GM12878 (cell line): ENCODE measurements at regions not wholly inside any gene's neighbourhood (a gene's known extent, or its start where the extent isn't known, plus 50 kb on each side); places are given as distances from the start of the nearest gene placed in this dataset.

Experiments used
- ATAC-seq: fragments of 200-7000 bp; cut with Tn5 transposase; 3 replicates; pipeline ENCODE4 v1.9.1; 2020; ENCODE audit warnings: mild to moderate bottlenecking, moderate library complexity
- BruUV-seq: library from RNA; stranded (reverse); fragments of 400-500 nt; replicated peaks from 2 replicates; lab custom pipeline; 2021; lab: Mats Ljungman, UMichigan
- CTCF ChIA-PET: fragments of 300-600 bp; sonication (Branson Sonifier 250); formaldehyde crosslinking; extraction: SDS; loops from one replicate; lab custom pipeline; 2021; ENCODE audit warnings: inconsistent platforms; lab: Yijun Ruan, JAX
- POLR2A ChIA-PET: fragments of 350-600 bp; formaldehyde crosslinking; extraction: SDS; loops from one replicate; lab custom pipeline; 2021; ENCODE audit warnings: inconsistent platforms; lab: Charles Lee
- RAD21 ChIA-PET: fragments of 300-600 bp; sonication (Branson Sonifier 250); formaldehyde crosslinking; loops from one replicate; lab custom pipeline; 2023; ENCODE audit warnings: antibody characterized with exemption; ENCODE audit not compliant: unreplicated experiment; lab: Charles Lee
- SMC1A ChIA-PET: fragments of 300-600 bp; sonication (Branson Sonifier 250); formaldehyde crosslinking; loops from one replicate; lab custom pipeline; 2023; ENCODE audit not compliant: unreplicated experiment, uncharacterized antibody; lab: Charles Lee
- DNase-seq: peaks from one replicate; pipeline ENCODE4 v3.0.0-alpha.2; 2011; ENCODE audit warnings: low read depth, low spot score
- FAIRE-seq: peaks from 3 replicates; lab custom pipeline; 2011; peaks lifted over from hg19 to GRCh38; lab: Jason Lieb, UNC
- H2AFZ ChIP-seq: 2 replicates; pipeline ENCODE4 v1.6.0; 2011; ENCODE audit warnings: low read depth, low read length, control low read depth; ENCODE audit not compliant: control insufficient read depth
- H3K27ac ChIP-seq: 2 replicates; pipeline ENCODE4 v1.5.1; 2011; ENCODE audit warnings: control low read depth; ENCODE audit not compliant: control insufficient read depth, insufficient read depth
- H3K27me3 ChIP-seq, 2 experiments: replicated peaks in 1 of 2; 2 replicates each; pipeline versions ENCODE4 v1.6.0 to v1.6.1; 2011; ENCODE audit warnings: low read length in 1 of 2; ENCODE audit not compliant: control insufficient read depth in 2 of 2, insufficient read depth in 2 of 2
- H3K36me3 ChIP-seq, 2 experiments: 2 replicates each; pipeline ENCODE4 v1.5.1; 2011; ENCODE audit warnings: low read length in 1 of 2; ENCODE audit not compliant: control insufficient read depth in 2 of 2, insufficient read depth in 2 of 2
- H3K4me1 ChIP-seq: 2 replicates; pipeline ENCODE4 v1.6.1; 2011; ENCODE audit warnings: mild to moderate bottlenecking, low read length, moderate library complexity, mixed read lengths; ENCODE audit not compliant: control insufficient read depth, insufficient read depth
- H3K4me2 ChIP-seq: 2 replicates; pipeline ENCODE4 v1.6.0; 2011; ENCODE audit warnings: control low read depth; ENCODE audit not compliant: control insufficient read depth, insufficient read depth
- H3K4me3 ChIP-seq: fragments of 200-600 bp; sonication (generic); 2 replicates; pipeline ENCODE4 v1.5.1; 2016
- H3K79me2 ChIP-seq: 2 replicates; pipeline ENCODE4 v1.6.0; 2011; ENCODE audit warnings: low read length; ENCODE audit not compliant: control insufficient read depth, insufficient read depth
- H3K9ac ChIP-seq: 2 replicates; pipeline ENCODE4 v1.8.0; 2011; ENCODE audit warnings: low read length, control low read depth, mixed read lengths; ENCODE audit not compliant: control insufficient read depth, insufficient read depth
- H3K9me3 ChIP-seq: replicated peaks from 3 replicates; pipeline ENCODE4 v1.5.1; 2011; ENCODE audit warnings: mild to moderate bottlenecking, low read length; ENCODE audit not compliant: control insufficient read depth, insufficient read depth
- H4K20me1 ChIP-seq: 2 replicates; pipeline ENCODE4 v1.6.0; 2011; ENCODE audit not compliant: control insufficient read depth, insufficient read depth
- EGR1 ChIP-seq, 2 experiments: IDR thresholded peaks; 1 replicate in 1 of 2; 2 replicates in 1 of 2; pipeline ENCODE4 v1.6.1; 2011 to 2012; ENCODE audit warnings: low read depth in 2 of 2, low read length in 2 of 2, borderline replicate concordance in 1 of 2, mild to moderate bottlenecking in 1 of 2, moderate library complexity in 1 of 2
- FOS ChIP-seq: IDR thresholded peaks from 3 replicates; pipeline ENCODE4 v1.6.1; 2011; ENCODE audit warnings: borderline replicate concordance; ENCODE audit not compliant: insufficient read length; ENCODE audit errors: extremely low read depth
- IKZF2 ChIP-seq, 2 experiments: fragments of 450-650 bp; IDR thresholded peaks; 2 replicates each; pipeline ENCODE4 v1.6.1; 2017; ENCODE audit warnings: mild to moderate bottlenecking in 2 of 2, moderate library complexity in 2 of 2
- IRF4 ChIP-seq: IDR thresholded peaks from 2 replicates; pipeline ENCODE4 v1.6.1; 2011; ENCODE audit warnings: low read depth, low read length
- JUNB ChIP-seq: IDR thresholded peaks from 2 replicates; pipeline ENCODE4 v1.6.1; 2016; ENCODE audit warnings: antibody characterized with exemption, mild to moderate bottlenecking
- TCF7 ChIP-seq: IDR thresholded peaks from 2 replicates; pipeline ENCODE4 v1.6.1; 2014; ENCODE audit warnings: antibody characterized with exemption, borderline replicate concordance
- USF1 ChIP-seq: IDR thresholded peaks from 2 replicates; pipeline ENCODE4 v1.6.1; 2011; ENCODE audit warnings: borderline replicate concordance, low read depth, mild to moderate bottlenecking, moderate library complexity, mixed read lengths, low read length; ENCODE audit not compliant: insufficient read depth; ENCODE audit errors: extremely low read length
- ZBED1 ChIP-seq: IDR thresholded peaks from 2 replicates; pipeline ENCODE4 v1.6.1; 2016; ENCODE audit warnings: borderline replicate concordance
- ZNF207 ChIP-seq: fragments of 450-650 bp; IDR thresholded peaks from 2 replicates; pipeline ENCODE4 v1.6.1; 2014; ENCODE audit warnings: antibody characterized with exemption, mild to moderate bottlenecking, borderline replicate concordance
- WGBS: methylation state at CpG from one replicate; pipeline ENCODE4 v1.1.6; 2016; ENCODE audit warnings: low lambda C conversion rate; ENCODE audit not compliant: insufficient replicate concordance, insufficient coverage; ENCODE audit errors: missing lambda C conversion rate; 5-methylcytosine and 5-hydroxymethylcytosine counted together
- in situ Hi-C: fragments of 300-500 bp; cut with MboI; formaldehyde crosslinking; loops from 9 replicates; pipeline ENCODE4 v1.14.3; 2018; ENCODE audit warnings: mixed read lengths
- intact Hi-C: fragments of 100-400 bp; cut with micrococcal nuclease; formaldehyde crosslinking; loops from one replicate; pipeline ENCODE4 v1.14.2; 2022; ENCODE audit not compliant: unreplicated experiment
- TF ChIP-seq, protein P1 (sequence below): IDR thresholded peaks from 2 replicates; pipeline ENCODE4 v1.6.1; 2012; ENCODE audit warnings: low read depth, low read length, improper control_type of control experiment

DNA sequence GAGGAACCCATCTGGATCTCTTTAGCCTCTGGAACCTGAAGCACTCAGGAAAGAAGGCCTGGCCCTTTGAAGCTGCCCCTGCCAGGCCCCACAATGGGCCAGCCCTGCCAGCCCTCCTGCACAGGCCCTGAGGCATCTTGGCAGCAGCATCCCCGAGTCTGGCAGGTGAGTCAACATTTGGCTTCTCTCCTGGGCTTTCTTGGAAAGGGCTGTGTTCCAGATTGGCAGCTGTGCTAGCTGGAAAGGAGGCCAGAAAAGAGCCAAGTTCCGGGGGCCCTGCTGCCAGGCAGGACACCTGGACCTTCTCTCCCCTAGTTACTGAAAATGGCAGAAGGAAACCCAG, 187.2 kb downstream of the SHQ1 start:
- H3K79me2 ChIP-seq: no peaks in the 10 kb centered on the region
- FAIRE-seq (no peak), DNase-seq (no peak)
- in situ Hi-C loops: loop anchor here (10.0 kb wide), 1 partner anchor 424 kb away; no protein-coding TSS in a partner anchor
- CTCF ChIA-PET: no interaction called here
- no peak for TF ChIP-seq IRF4
- TF ChIP-seq, protein P1, sequence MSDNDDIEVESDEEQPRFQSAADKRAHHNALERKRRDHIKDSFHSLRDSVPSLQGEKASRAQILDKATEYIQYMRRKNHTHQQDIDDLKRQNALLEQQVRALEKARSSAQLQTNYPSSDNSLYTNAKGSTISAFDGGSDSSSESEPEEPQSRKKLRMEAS: no peak
- no peak for TF ChIP-seq JUNB
- TF ChIP-seq EGR1 (IDR thresholded peaks at IDR 0.05; ENCODE audit: borderline replicate concordance in 1 of 2, low read depth in 2 of 2, low read length in 2 of 2): no peak
- no peak for TF ChIP-seq USF1
- no peak for TF ChIP-seq FOS
- TF ChIP-seq TCF7: no peak
- TF ChIP-seq ZNF207: no peak
- TF ChIP-seq ZBED1: no peak
- TF ChIP-seq IKZF2 (IDR thresholded peaks at IDR 0.05): no peak
- TF ChIP-seq, all 136 proteins: peak for 0
- ATAC-seq: no peak
- H3K4me3 ChIP-seq: no peak overlapping the region
- 14% methylated on average over 2 of the region's 2 CpGs for WGBS
- RAD21 ChIA-PET: no interaction called here
- BruUV-seq: no TSS peak
- no peaks in the 10 kb centered on the region for H3K9me3 ChIP-seq
- no peak overlapping the region for H2AFZ ChIP-seq
- no peak overlapping the region for H3K9ac ChIP-seq
- no peak overlapping the region for H3K27ac ChIP-seq
- no peaks in the 10 kb centered on the region for H3K4me1 ChIP-seq
- H3K36me3 ChIP-seq: no peaks in the 10 kb centered on the region
- intact Hi-C loops: no loop called here
- POLR2A ChIA-PET: no interaction called here
- H3K27me3 ChIP-seq: no peaks in the 10 kb centered on the region
- H3K4me2 ChIP-seq: no peak overlapping the region
- SMC1A ChIA-PET: no interaction called here
- H4K20me1 ChIP-seq: no peaks in the 10 kb centered on the region
